ENCODE measurements at regions not wholly inside any gene's neighbourhood (a gene's known extent, or its start where the extent isn't known, plus 50 kb on each side); places are given as distances from the start of the nearest gene placed in this dataset.
A peak's percentile ranks its signal among the peaks of the same experiment; 100 is the strongest.

- ChIA-PET POLR2A (ENCODE audit: partially characterized antibody) (no interaction called here), CTCF (ENCODE audit: partially characterized antibody) (no interaction called here)
- Mint-ChIP-seq H3K27me3 (peaks cover 0 to 7% of the 10 kb centered on the region in 2 donors), H3K4me3 (no peak overlapping the region), H3K9me3 (peaks cover 0 to 18% (median 8%) of the 10 kb centered on the region in 8 donors), H3K27ac (no peak overlapping the region), H3K4me1 (no peaks in the 10 kb centered on the region), H3K36me3 (no peaks in the 10 kb centered on the region)
- DNase-seq = no peak
- no peaks in the 10 kb centered on the region for H3K36me3 ChIP-seq (ENCODE audit: insufficient read depth, low read length)
- intact Hi-C loops (cut with micrococcal nuclease) = no loop called here
- no peaks in the 10 kb centered on the region for H3K27me3 ChIP-seq (ENCODE audit: insufficient read depth, low read length)
- no peak overlapping the region for H3K4me3 ChIP-seq (ENCODE audit: low read length in 2 of 2)
- no peaks in the 10 kb centered on the region for H3K4me1 ChIP-seq (ENCODE audit: insufficient read depth, low read length)
- no peak overlapping the region for H3K27ac ChIP-seq (ENCODE audit: low read depth, low read length)
- H3K9me3 ChIP-seq (ENCODE audit: control insufficient read depth in 1 of 2, low read length in 2 of 2) = no peaks in the 10 kb centered on the region
Measured at GRCh38 chr11:69963533-69964246, 114.4 kb upstream of the ANO1 start.

DNA sequence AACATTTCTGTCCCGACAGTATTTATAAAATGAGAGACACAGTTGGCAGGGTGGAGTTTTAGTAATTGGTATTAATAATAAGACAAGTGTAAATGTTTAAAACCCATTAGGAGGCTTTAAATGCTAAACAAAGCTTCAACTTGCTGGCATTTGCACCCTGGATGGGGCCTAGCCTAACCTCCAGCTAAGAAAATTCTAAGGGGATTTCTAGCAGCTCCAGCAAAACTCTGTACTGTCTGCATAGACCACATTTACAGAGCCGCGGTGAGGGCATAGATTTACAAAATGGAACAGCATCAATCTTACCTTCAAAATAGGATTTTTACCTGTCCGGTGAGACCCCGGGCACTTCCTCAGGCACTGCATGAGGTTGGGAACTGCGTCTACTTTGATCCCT lies 113.9 kb upstream of the ANO1 start:
- H3K36me3 ChIP-seq (ENCODE audit: insufficient read depth, low read length) = no peaks in the 10 kb centered on the region
- H3K27ac Mint-ChIP-seq = no peak overlapping the region
- H3K4me3 Mint-ChIP-seq = no peak overlapping the region
- ChIA-PET POLR2A (ENCODE audit: partially characterized antibody) (no interaction called here), CTCF (ENCODE audit: partially characterized antibody) (no interaction called here)
- no peak overlapping the region for H3K27ac ChIP-seq (ENCODE audit: low read depth, low read length)
- intact Hi-C loops (cut with micrococcal nuclease) = no loop called here
- no peaks in the 10 kb centered on the region for H3K27me3 ChIP-seq (ENCODE audit: insufficient read depth, low read length)
- H3K9me3 Mint-ChIP-seq = peaks cover 0 to 13% (median 4%) of the 10 kb centered on the region in 8 donors
- H3K27me3 Mint-ChIP-seq = peaks cover 0 to 3% of the 10 kb centered on the region in 2 donors
- no peaks in the 10 kb centered on the region for H3K4me1 Mint-ChIP-seq
- H3K9me3 ChIP-seq (ENCODE audit: control insufficient read depth in 1 of 2, low read length in 2 of 2) = no peaks in the 10 kb centered on the region
- H3K36me3 Mint-ChIP-seq = no peaks in the 10 kb centered on the region
- H3K4me1 ChIP-seq (ENCODE audit: insufficient read depth, low read length) = no peaks in the 10 kb centered on the region
- no peak for DNase-seq
- H3K4me3 ChIP-seq (ENCODE audit: low read length in 2 of 2) = no peak overlapping the region

GRCh38 chr11:69965821-69966582 lies 112.1 kb upstream of the ANO1 start:
- Mint-ChIP-seq H3K4me1 (peaks cover 0 to 6% (median under 1%) of the 10 kb centered on the region in 4 donors), H3K27me3 (peaks cover 2% of the 10 kb centered on the region in 2 donors)
- H3K4me3 ChIP-seq (ENCODE audit: low read length in 2 of 2) = no peak overlapping the region

DNA sequence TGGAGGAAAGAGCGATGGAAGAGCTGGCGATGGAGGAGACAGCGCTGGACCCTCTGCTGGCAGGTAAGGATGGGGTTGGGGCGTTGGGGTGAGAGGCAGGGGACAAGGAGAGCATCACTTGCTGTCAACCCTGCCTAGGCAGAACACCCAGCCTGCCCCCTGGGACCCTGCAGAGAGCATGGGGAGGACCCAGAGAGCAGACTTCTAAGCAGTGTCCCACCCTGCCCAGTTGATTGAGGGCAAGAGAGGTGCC lies 111.6 kb upstream of the ANO1 start:
- no peak overlapping the region for H3K27ac ChIP-seq (ENCODE audit: low read depth, low read length)
- no peaks in the 10 kb centered on the region for H3K36me3 Mint-ChIP-seq
- CTCF ChIA-PET (ENCODE audit: partially characterized antibody) = no interaction called here

More at GRCh38 chr11:69965821-69966582, 112.1 kb upstream of the ANO1 start:
- Mint-ChIP-seq H3K36me3 (no peaks in the 10 kb centered on the region), H3K4me3 (no peak overlapping the region), H3K9me3 (peaks cover 0 to 7% (median 0%) of the 10 kb centered on the region in 8 donors), H3K27ac (peak overlapping the region in 1 of 7 donors; percentile 78)
- H3K27ac ChIP-seq (ENCODE audit: low read depth, low read length) = no peak overlapping the region
- CTCF ChIA-PET (ENCODE audit: partially characterized antibody) = no interaction called here
- H3K27me3 ChIP-seq (ENCODE audit: insufficient read depth, low read length) = no peaks in the 10 kb centered on the region
- intact Hi-C loops (cut with micrococcal nuclease) = no loop called here
- POLR2A ChIA-PET (ENCODE audit: partially characterized antibody) = no interaction called here
- DNase-seq = no peak
- no peaks in the 10 kb centered on the region for H3K4me1 ChIP-seq (ENCODE audit: insufficient read depth, low read length)
- H3K36me3 ChIP-seq (ENCODE audit: insufficient read depth, low read length) = no peaks in the 10 kb centered on the region
- H3K9me3 ChIP-seq (ENCODE audit: control insufficient read depth in 1 of 2, low read length in 2 of 2) = no peaks in the 10 kb centered on the region

GRCh38 chr11:69966910-69967483 lies 111.1 kb upstream of the ANO1 start:
- intact Hi-C loops (cut with micrococcal nuclease) = no loop called here
- POLR2A ChIA-PET (ENCODE audit: partially characterized antibody) = no interaction called here
- H3K4me1 Mint-ChIP-seq = peaks cover 0 to 6% (median under 1%) of the 10 kb centered on the region in 4 donors
- Histone ChIP-seq H3K36me3 (ENCODE audit: insufficient read depth, low read length) (no peaks in the 10 kb centered on the region), H3K4me3 (ENCODE audit: low read length in 2 of 2) (no peak overlapping the region), H3K4me1 (ENCODE audit: insufficient read depth, low read length) (no peaks in the 10 kb centered on the region), H3K27me3 (ENCODE audit: insufficient read depth, low read length) (no peaks in the 10 kb centered on the region), H3K9me3 (ENCODE audit: control insufficient read depth in 1 of 2, low read length in 2 of 2) (no peaks in the 10 kb centered on the region), H3K27ac (ENCODE audit: low read depth, low read length) (no peak overlapping the region)
- no peaks in the 10 kb centered on the region for H3K36me3 Mint-ChIP-seq
- DNase-seq = no peak
- CTCF ChIA-PET (ENCODE audit: partially characterized antibody) = no interaction called here
- H3K27ac Mint-ChIP-seq = no peak overlapping the region
- H3K9me3 Mint-ChIP-seq = peaks cover 0 to 3% (median 0%) of the 10 kb centered on the region in 8 donors
- no peak overlapping the region for H3K4me3 Mint-ChIP-seq
- peaks cover 2% of the 10 kb centered on the region in 2 donors for H3K27me3 Mint-ChIP-seq

More for the DNA sequence above, 111.6 kb upstream of the ANO1 start:
- no peak overlapping the region for H3K4me3 Mint-ChIP-seq
- peaks cover 0 to 7% (median 0%) of the 10 kb centered on the region in 8 donors for H3K9me3 Mint-ChIP-seq
- H3K27me3 Mint-ChIP-seq = peaks cover 2% of the 10 kb centered on the region in 2 donors
- Histone ChIP-seq H3K4me1 (ENCODE audit: insufficient read depth, low read length) (no peaks in the 10 kb centered on the region), H3K36me3 (ENCODE audit: insufficient read depth, low read length) (no peaks in the 10 kb centered on the region), H3K9me3 (ENCODE audit: control insufficient read depth in 1 of 2, low read length in 2 of 2) (no peaks in the 10 kb centered on the region), H3K4me3 (ENCODE audit: low read length in 2 of 2) (no peak overlapping the region), H3K27me3 (ENCODE audit: insufficient read depth, low read length) (no peaks in the 10 kb centered on the region)
- POLR2A ChIA-PET (ENCODE audit: partially characterized antibody) = no interaction called here
- intact Hi-C loops (cut with micrococcal nuclease) = no loop called here
- peak overlapping the region in 1 of 7 donors; percentile 78 for H3K27ac Mint-ChIP-seq
- no peak for DNase-seq
- H3K4me1 Mint-ChIP-seq = peaks cover 0 to 6% (median under 1%) of the 10 kb centered on the region in 4 donors

GRCh38 chr11:69967484-69967883 lies 110.6 kb upstream of the ANO1 start:
- Mint-ChIP-seq H3K4me3 (no peak overlapping the region), H3K27me3 (peaks cover 1 to 2% of the 10 kb centered on the region in 2 donors), H3K9me3 (peaks cover 0 to 2% (median 0%) of the 10 kb centered on the region in 8 donors), H3K27ac (no peak overlapping the region), H3K36me3 (no peaks in the 10 kb centered on the region), H3K4me1 (peaks cover 0 to 7% (median under 1%) of the 10 kb centered on the region in 4 donors)
- CTCF ChIA-PET (ENCODE audit: partially characterized antibody) = no interaction called here
- Histone ChIP-seq H3K9me3 (ENCODE audit: control insufficient read depth in 1 of 2, low read length in 2 of 2) (no peaks in the 10 kb centered on the region), H3K4me1 (ENCODE audit: insufficient read depth, low read length) (no peaks in the 10 kb centered on the region), H3K36me3 (ENCODE audit: insufficient read depth, low read length) (no peaks in the 10 kb centered on the region), H3K27ac (ENCODE audit: low read depth, low read length) (no peak overlapping the region), H3K27me3 (ENCODE audit: insufficient read depth, low read length) (no peaks in the 10 kb centered on the region), H3K4me3 (ENCODE audit: low read length in 2 of 2) (no peak overlapping the region)
- no peak for DNase-seq
- intact Hi-C loops (cut with micrococcal nuclease) = no loop called here
- POLR2A ChIA-PET (ENCODE audit: partially characterized antibody) = no interaction called here

GRCh38 chr11:69968396-69969347 lies 109.4 kb upstream of the ANO1 start:
- no peaks in the 10 kb centered on the region for H3K9me3 ChIP-seq (ENCODE audit: control insufficient read depth in 1 of 2, low read length in 2 of 2)
- peaks cover 2 to 3% of the 10 kb centered on the region in 2 donors for H3K27me3 Mint-ChIP-seq
- H3K4me1 ChIP-seq (ENCODE audit: insufficient read depth, low read length) = no peaks in the 10 kb centered on the region
- intact Hi-C loops (cut with micrococcal nuclease) = no loop called here
- no peak overlapping the region for H3K4me3 Mint-ChIP-seq
- H3K36me3 Mint-ChIP-seq = no peaks in the 10 kb centered on the region
- no peaks in the 10 kb centered on the region for H3K36me3 ChIP-seq (ENCODE audit: insufficient read depth, low read length)
- ChIA-PET POLR2A (ENCODE audit: partially characterized antibody) (no interaction called here), CTCF (ENCODE audit: partially characterized antibody) (no interaction called here)
- H3K4me3 ChIP-seq (ENCODE audit: low read length in 2 of 2) = no peak overlapping the region
- no peaks in the 10 kb centered on the region for H3K27me3 ChIP-seq (ENCODE audit: insufficient read depth, low read length)
- peaks cover 0 to 2% (median 0%) of the 10 kb centered on the region in 8 donors for H3K9me3 Mint-ChIP-seq
- no peak overlapping the region for H3K27ac ChIP-seq (ENCODE audit: low read depth, low read length)
- peaks cover 0 to 8% (median under 1%) of the 10 kb centered on the region in 4 donors for H3K4me1 Mint-ChIP-seq
- no peak overlapping the region for H3K27ac Mint-ChIP-seq
- DNase-seq = no peak

All from CD4-positive, alpha-beta memory T cell (primary cell).